HG03432 (cell line): ENCODE measurements at regions not wholly inside any gene's neighbourhood (a gene's known extent, or its start where the extent isn't known, plus 50 kb on each side); places are given as distances from the start of the nearest gene placed in this dataset.
A peak's percentile ranks its signal among the peaks of the same experiment; 100 is the strongest.
"Not testable (repeated sequence)": the region's sequence is repeated elsewhere in the genome, so short reads cannot be mapped to it uniquely, and the experiment has no call there.

Source experiments
- ATAC-seq: cut with Tn5 transposase; IDR thresholded peaks from one replicate; pipeline ENCODE4 v1.9.1; 2021; ENCODE audit warnings: mild to moderate bottlenecking, moderate library complexity; ENCODE audit not compliant: unreplicated experiment

- ATAC-seq = peak; percentile 86
Measured at GRCh38 chr7:32691965-32692815, 196.9 kb downstream of the AVL9 start.

GRCh38 chr7:32688092-32688491, 192.8 kb downstream of the AVL9 start:
- ATAC-seq = not testable (repeated sequence)

DNA sequence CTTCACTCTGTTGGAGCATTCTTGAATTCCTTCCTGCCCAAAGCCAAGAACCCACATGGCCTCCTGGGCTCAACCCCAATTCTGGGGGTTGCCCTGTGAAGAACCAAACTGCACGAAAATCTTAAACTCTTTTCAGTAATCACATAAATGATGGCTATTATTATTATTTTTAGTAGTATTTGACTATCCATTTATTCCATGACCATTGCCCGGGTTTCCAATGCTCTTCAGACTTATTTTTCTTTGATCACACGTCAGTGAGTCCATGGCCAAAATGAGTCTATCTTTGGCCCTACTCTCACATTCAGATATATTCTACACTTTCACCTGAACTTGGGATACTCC, 185.9 kb downstream of the AVL9 start:
- ATAC-seq = no peak

GRCh38 chr7:32680259-32681173, 185.2 kb downstream of the AVL9 start:
- no peak for ATAC-seq

DNA sequence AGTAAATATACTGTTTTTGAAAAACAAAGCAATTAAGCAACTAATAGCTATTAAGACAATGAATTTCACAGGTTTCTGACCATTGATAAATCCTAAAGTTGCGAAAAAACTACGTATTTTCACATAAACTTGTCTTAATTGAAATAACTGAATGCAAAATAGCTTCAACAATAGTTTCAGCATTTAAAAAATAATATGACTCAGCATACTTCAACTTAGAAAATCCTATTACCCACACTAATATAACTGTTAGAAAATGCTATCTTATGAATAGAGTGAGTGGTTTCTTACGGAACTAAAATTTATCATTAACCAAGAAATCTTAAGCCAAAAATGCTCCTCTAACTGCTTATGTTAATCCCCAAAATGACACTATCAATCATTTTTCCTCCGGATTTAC, 183.9 kb downstream of the AVL9 start:
- no peak for ATAC-seq

- no peak for ATAC-seq
Measured at GRCh38 chr7:32677593-32677992, 182.3 kb downstream of the AVL9 start.

DNA sequence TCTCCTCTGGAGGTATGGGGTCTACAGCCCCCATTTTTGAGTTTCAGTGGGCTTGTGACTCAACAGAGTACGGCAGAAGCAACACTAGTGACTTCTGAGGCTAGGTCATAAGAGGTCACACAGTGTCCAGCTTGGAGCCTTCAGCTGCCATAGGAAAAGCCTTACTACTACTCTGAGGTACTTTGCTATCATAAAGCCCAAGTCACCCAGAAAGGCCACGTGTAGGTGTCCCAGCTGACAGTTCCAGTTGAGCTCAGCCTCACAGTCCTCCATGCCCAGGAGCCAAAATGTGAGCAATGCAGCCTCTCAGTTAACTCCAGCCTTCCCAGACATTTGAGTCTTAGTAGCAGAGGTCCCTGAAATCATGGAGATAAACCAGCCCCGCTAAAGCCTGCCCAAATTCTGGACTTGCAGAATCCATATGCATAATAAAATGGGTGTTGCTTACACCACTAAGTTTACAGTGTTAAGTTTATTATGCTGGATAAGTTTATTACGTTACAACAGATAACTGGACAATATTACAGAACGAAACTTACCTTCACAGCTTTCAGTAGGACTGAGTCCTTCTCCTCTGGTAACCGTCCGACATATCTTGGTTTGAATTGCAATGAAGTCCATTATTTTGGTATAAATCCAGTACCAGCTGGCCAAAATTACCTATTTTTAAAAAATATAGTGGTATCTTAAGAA, 181.1 kb downstream of the AVL9 start:
- no peak for ATAC-seq

- no peak for ATAC-seq
Measured at GRCh38 chr7:32673275-32673983, 178.1 kb downstream of the AVL9 start.

DNA sequence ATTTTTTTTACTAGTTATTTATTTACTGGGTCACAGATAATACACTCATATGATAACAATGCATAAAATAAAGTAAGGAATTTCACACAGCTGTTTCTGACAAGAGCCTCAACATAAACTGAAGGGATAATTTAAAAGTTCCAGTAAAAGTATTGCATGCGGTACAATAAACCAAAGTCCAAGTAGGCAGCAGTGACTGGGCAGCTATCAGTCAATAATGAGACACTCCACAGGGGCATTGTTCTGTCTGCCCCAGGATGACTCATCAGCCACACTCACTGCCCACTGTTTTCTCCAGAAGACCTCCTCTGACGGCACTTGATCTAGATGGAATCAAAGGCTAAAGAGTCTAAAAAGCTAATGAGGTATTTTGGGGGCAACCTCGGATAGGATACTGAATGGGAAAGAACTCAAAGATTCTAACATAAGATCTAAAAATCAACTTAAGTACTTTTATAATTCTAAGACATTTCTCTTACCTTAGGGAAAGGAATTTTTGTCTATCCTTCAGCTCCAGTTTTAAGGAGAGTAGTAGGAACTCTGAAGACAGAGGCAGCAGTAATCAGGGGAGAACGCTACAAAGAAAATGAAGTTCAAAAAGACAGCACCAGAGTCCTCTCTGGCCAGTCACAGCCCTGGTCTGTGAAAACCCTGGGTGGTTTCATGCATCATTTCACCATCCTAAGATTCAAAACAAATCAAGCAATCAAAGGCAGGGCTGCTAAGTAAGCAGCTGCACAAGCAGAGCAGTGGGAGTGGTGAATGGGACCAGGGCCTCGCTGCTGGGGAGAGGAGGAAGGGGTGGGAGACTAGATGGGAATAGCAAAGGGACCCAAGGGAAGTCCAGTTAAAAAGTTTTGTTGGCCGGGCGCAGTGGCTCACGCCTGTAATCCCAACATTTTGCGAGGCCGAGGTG, 175.1 kb downstream of the AVL9 start:
- ATAC-seq = peak; percentile 50

DNA sequence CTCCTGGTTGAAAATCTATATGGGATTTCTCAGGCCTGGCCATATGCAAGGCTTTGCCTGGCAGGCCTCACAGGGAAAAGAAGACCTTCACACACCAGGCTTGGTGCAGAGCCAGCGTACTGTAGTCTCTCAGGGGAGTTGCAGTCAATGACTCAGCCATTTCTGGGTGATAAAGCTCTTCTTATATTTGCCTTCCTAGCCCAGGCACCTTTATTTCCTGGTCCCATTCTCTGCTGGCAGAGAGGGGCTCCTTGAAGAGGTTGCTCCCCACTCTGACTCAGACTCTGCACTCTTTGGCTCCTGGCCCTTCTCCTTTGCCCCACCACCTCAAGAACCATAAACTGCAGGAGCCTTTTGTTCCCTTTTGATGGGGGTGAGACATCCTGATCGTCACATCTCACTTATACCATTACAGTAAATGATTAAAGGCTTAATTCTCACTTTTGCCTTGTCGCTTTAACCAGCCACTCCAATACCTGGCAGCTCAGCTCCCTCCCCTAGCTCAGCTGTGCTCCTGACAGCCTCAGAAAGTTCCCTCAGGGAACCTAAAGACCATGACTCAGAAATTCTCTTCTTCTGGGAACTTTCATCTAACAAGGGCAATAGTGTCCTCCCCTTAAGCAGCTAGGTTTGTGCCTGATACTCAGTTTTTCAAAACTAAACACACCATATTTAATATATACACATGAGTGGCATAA, 174.0 kb downstream of the AVL9 start:
- ATAC-seq = peak; percentile 56

GRCh38 chr7:32668387-32669097, 173.3 kb downstream of the AVL9 start:
- ATAC-seq = peak; percentile 4

DNA sequence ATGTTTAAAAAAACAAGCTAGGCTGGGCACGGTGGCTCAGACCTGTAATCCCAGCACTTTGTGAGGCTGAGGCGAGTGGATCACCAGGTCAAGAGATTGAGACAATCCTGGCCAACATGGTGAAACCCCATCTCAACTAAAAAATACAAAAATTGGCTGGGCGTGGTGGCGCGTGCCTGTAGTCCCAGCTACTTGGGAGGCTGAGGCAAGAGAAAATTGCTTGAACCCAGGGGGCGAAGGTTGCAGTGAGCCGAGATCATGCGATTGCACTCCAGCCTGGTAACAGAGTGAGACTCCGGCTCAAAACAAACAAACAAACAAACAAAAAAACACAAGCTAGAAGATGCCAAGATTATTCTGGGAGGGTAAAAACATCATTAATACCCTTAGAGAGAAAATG, 172.3 kb downstream of the AVL9 start:
- ATAC-seq = not testable (repeated sequence)

GRCh38 chr7:32663805-32664211, 168.5 kb downstream of the AVL9 start:
- not testable (repeated sequence) for ATAC-seq

- ATAC-seq = peak; percentile 55
Measured at GRCh38 chr7:32662509-32662908, 167.2 kb downstream of the AVL9 start.

DNA sequence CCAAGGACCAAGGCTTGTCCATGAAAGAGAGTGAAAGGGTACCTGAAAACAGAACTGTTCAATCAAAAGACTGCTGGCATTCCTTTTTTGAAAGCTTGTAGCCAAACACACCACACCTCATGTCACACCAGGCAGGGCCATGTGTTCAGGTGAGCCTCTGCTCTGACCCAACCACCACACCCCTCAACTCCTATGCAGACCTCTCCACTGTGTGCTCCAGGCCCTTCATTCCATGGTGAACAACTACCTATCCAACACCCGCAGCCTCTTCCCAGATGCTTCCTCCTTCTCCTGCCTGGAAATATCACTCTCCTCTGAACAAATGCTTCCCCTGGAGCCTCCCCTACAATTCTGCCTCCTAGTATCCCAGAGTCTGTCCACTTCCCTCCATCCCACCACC, 166.6 kb downstream of the AVL9 start:
- no peak for ATAC-seq

DNA sequence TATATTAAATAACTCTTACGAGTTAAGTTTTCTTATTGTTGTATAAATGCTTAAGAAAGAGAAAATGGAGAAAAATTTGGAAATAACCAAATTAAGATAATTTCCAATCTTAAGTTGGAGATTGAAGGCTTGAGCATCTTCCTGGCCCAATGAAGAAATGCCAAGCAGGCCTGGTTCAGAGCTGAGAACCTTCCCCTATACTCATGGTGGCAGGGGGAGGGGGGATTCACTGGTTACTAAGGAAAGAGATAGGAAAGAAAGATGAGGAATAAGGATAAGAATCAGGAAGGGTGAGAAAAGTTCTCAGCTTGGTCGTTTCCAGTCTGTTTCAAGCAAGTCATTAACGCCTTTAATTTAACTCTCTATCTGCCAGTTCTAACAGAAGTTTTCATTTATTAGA, 166.2 kb downstream of the AVL9 start:
- no peak for ATAC-seq

- ATAC-seq = no peak
Measured at GRCh38 chr7:32660936-32661335, 165.6 kb downstream of the AVL9 start.

DNA sequence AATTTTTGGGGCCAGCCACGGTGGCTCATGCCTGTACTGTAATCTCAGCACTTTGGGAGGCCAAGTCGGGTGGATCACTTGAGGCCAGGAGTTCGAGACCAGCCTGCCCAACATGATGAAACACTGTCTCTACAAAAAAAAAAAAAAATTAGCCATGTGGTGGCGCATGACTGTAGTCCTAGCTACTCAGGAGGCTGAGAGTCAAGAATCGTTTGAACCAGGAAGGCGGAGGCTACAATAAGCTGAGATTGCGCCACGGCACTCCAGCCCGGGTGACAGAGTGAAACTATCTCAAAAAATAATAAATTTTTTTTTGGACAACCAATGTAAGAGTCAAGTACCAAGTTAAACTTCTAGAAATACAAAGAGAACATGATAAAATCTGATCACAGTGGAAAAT, 164.6 kb downstream of the AVL9 start:
- no peak for ATAC-seq
